H1 (cell line): ENCODE measurements at regions not wholly inside any gene's neighbourhood (a gene's known extent, or its start where the extent isn't known, plus 50 kb on each side); places are given as distances from the start of the nearest gene placed in this dataset.

Experiments used
- CTCF ChIA-PET: fragments of 300-600 bp; sonication (Branson Sonifier 250); formaldehyde crosslinking; loops from one replicate; lab custom pipeline; 2021; ENCODE audit not compliant: partially characterized antibody; lab: Charles Lee
- POLR2A ChIA-PET: fragments of 300-600 bp; sonication (Branson Sonifier 250); formaldehyde crosslinking; loops from one replicate; lab custom pipeline; 2021; ENCODE audit warnings: inconsistent platforms; ENCODE audit not compliant: partially characterized antibody; lab: Charles Lee
- DNase-seq, 2 experiments: peaks; one replicate each; pipeline versions ENCODE4 v3.0.0 to v3.0.0-alpha.2; 2010 to 2022; ENCODE audit warnings: low spot score in 2 of 2, low read depth in 1 of 2, mixed read lengths in 1 of 2
- FAIRE-seq: peaks from 2 replicates; lab custom pipeline; 2011; peaks lifted over from hg19 to GRCh38; lab: Jason Lieb, UNC
- H2AFZ ChIP-seq: 2 replicates; pipeline ENCODE4 v1.8.1; 2012; ENCODE audit warnings: low read length, inconsistent platforms
- H2AK5ac ChIP-seq: 2 replicates; pipeline ENCODE4 v1.6.1; 2013; ENCODE audit warnings: low read depth, low read length
- H2BK120ac ChIP-seq: replicated peaks from 2 replicates; pipeline ENCODE3; 2013; ENCODE audit warnings: low read depth, low read length, inconsistent platforms
- H2BK12ac ChIP-seq: 2 replicates; pipeline ENCODE4 v1.6.1; 2013; ENCODE audit warnings: low read depth, low read length
- H2BK15ac ChIP-seq: 2 replicates; pipeline ENCODE4 v1.6.1; 2013; ENCODE audit warnings: low read length
- H2BK20ac ChIP-seq: 2 replicates; pipeline ENCODE4 v1.6.1; 2013; ENCODE audit warnings: low read length
- H2BK5ac ChIP-seq: 2 replicates; pipeline ENCODE4 v1.6.1; 2013; ENCODE audit warnings: low read depth, low read length
- H3K14ac ChIP-seq: 2 replicates; pipeline ENCODE4 v1.6.1; 2013; ENCODE audit warnings: inconsistent platforms; ENCODE audit not compliant: insufficient read length
- H3K18ac ChIP-seq: 2 replicates; pipeline ENCODE4 v1.6.1; 2013; ENCODE audit warnings: low read length; ENCODE audit errors: extremely low read depth
- H3K23ac ChIP-seq: 2 replicates; pipeline ENCODE4 v1.6.1; 2013; ENCODE audit warnings: inconsistent platforms; ENCODE audit not compliant: insufficient read length
- H3K23me2 ChIP-seq: 2 replicates; pipeline ENCODE4 v1.6.1; 2013; ENCODE audit warnings: low read depth, low read length
- H3K27ac ChIP-seq: 2 replicates; pipeline ENCODE4 v1.6.1; 2011; ENCODE audit warnings: low read depth, low read length, inconsistent platforms
- H3K27me3 ChIP-seq, 4 experiments: replicated peaks in 1 of 4; 1 replicate in 1 of 4; 2 replicates in 3 of 4; pipeline versions ENCODE4 v1.6.1 to v1.8.1; 2011 to 2013; ENCODE audit warnings: low read length in 3 of 4, mild to moderate bottlenecking in 3 of 4, inconsistent platforms in 2 of 4, mixed read lengths in 2 of 4, moderate library complexity in 1 of 4; ENCODE audit not compliant: control insufficient read depth in 3 of 4, insufficient read depth in 3 of 4; ENCODE audit errors: extremely low read depth in 1 of 4
- H3K36me3 ChIP-seq, 4 experiments: 2 replicates each; pipeline versions ENCODE4 v1.6.1 to v1.8.1; 2011 to 2013; ENCODE audit warnings: mild to moderate bottlenecking in 4 of 4, low read length in 3 of 4, moderate library complexity in 2 of 4, control low read depth in 1 of 4, inconsistent platforms in 1 of 4; ENCODE audit not compliant: insufficient read depth in 4 of 4, control insufficient read depth in 2 of 4
- H3K4ac ChIP-seq: replicated peaks from 2 replicates; pipeline ENCODE3; 2013; ENCODE audit warnings: low read length, low read depth, mixed read lengths, inconsistent platforms; ENCODE audit not compliant: insufficient read length
- H3K4me1 ChIP-seq, 4 experiments: replicated peaks in 1 of 4; 1 replicate in 1 of 4; 2 replicates in 3 of 4; pipeline versions ENCODE4 v1.6.1 to v1.8.1; 2011 to 2013; ENCODE audit warnings: low read length in 3 of 4, inconsistent platforms in 2 of 4, mixed read lengths in 1 of 4; ENCODE audit not compliant: insufficient read depth in 4 of 4, control insufficient read depth in 3 of 4
- H3K4me2 ChIP-seq, 2 experiments: 2 replicates each; pipeline versions ENCODE4 v1.6.1 to v1.8.1; 2011 to 2013; ENCODE audit warnings: low read depth in 2 of 2, low read length in 2 of 2, control low read depth in 1 of 2, inconsistent platforms in 1 of 2, mild to moderate bottlenecking in 1 of 2; ENCODE audit not compliant: insufficient read depth in 1 of 2
- H3K4me3 ChIP-seq, 4 experiments: fragments of 200-600, 300-600 bp in 1 of 4; sonication (generic), shearing (Covaris generic), sonication (Bioruptor Twin) in 1 of 4; 2 replicates each; pipeline versions ENCODE4 v1.5.1 to v1.8.1; 2011 to 2016; ENCODE audit warnings: low read length in 4 of 4, low read depth in 3 of 4, control low read depth in 2 of 4, inconsistent platforms in 2 of 4, mild to moderate bottlenecking in 2 of 4, mixed read lengths in 1 of 4, moderate library complexity in 1 of 4; ENCODE audit not compliant: insufficient read depth in 2 of 4; ENCODE audit errors: extremely low read depth in 1 of 4
- H3K56ac ChIP-seq: replicated peaks from 2 replicates; pipeline ENCODE3; 2013; ENCODE audit warnings: low read depth, mild to moderate bottlenecking, mixed read lengths, low read length, inconsistent platforms; ENCODE audit not compliant: insufficient read length
- H3K79me1 ChIP-seq: 2 replicates; pipeline ENCODE4 v1.6.1; 2013; ENCODE audit warnings: low read depth, low read length, control low read depth
- H3K79me2 ChIP-seq, 2 experiments: 2 replicates each; pipeline versions ENCODE4 v1.6.1 to v1.8.1; 2012 to 2013; ENCODE audit warnings: low read length in 2 of 2, mild to moderate bottlenecking in 2 of 2, inconsistent platforms in 1 of 2; ENCODE audit not compliant: insufficient read depth in 2 of 2, control insufficient read depth in 1 of 2
- H3K9ac ChIP-seq, 4 experiments: replicated peaks in 1 of 4; 1 replicate in 1 of 4; 2 replicates in 3 of 4; pipeline versions ENCODE4 v1.6.1 to v1.8.1; 2011 to 2013; ENCODE audit warnings: low read depth in 3 of 4, low read length in 3 of 4, control low read depth in 2 of 4, mild to moderate bottlenecking in 2 of 4, moderate library complexity in 2 of 4, inconsistent platforms in 1 of 4; ENCODE audit errors: extremely low read depth in 1 of 4
- H3K9me3 ChIP-seq, 2 experiments: 2 replicates each; pipeline versions ENCODE4 v1.6.1 to v1.8.1; 2012 to 2013; ENCODE audit warnings: mild to moderate bottlenecking in 2 of 2, moderate library complexity in 2 of 2, control low read depth in 1 of 2, inconsistent platforms in 1 of 2, low read depth in 1 of 2, low read length in 1 of 2, mixed read lengths in 1 of 2; ENCODE audit not compliant: insufficient read depth in 2 of 2
- H4K20me1 ChIP-seq, 2 experiments: replicated peaks in 1 of 2; 2 replicates each; pipeline versions ENCODE3 to v1.8.1; 2011 to 2013; ENCODE audit warnings: inconsistent platforms in 2 of 2, low read length in 2 of 2, mild to moderate bottlenecking in 1 of 2; ENCODE audit not compliant: insufficient read depth in 2 of 2, control insufficient read depth in 1 of 2
- H4K5ac ChIP-seq: 2 replicates; pipeline ENCODE4 v1.6.1; 2013; ENCODE audit warnings: low read length, low read depth, mixed read lengths, inconsistent platforms; ENCODE audit not compliant: insufficient read length
- H4K8ac ChIP-seq: 2 replicates; pipeline ENCODE4 v1.8.0; 2013; ENCODE audit warnings: mild to moderate bottlenecking, moderate library complexity, low read length, inconsistent platforms; ENCODE audit not compliant: insufficient read depth; ENCODE audit errors: extremely low read depth
- H4K91ac ChIP-seq: replicated peaks from 2 replicates; pipeline ENCODE3; 2013; ENCODE audit warnings: low read length, mixed read lengths, inconsistent platforms; ENCODE audit not compliant: insufficient read length
- CEBPB ChIP-seq: IDR thresholded peaks from 2 replicates; pipeline ENCODE4 v1.6.1; 2012; ENCODE audit warnings: low read depth, low read length
- GABPA ChIP-seq: IDR thresholded peaks from 2 replicates; pipeline ENCODE4 v1.6.1; 2011; ENCODE audit warnings: mild to moderate bottlenecking, low read length, moderate library complexity, borderline replicate concordance; ENCODE audit not compliant: insufficient read depth
- POLR2AphosphoS5 ChIP-seq: IDR thresholded peaks from 2 replicates; pipeline ENCODE4 v1.6.1; 2011; ENCODE audit warnings: low read depth, low read length
- SIN3A ChIP-seq, 2 experiments: IDR thresholded peaks in 1 of 2; conservative IDR thresholded peaks in 1 of 2; 2 replicates each; pipeline ENCODE4 v1.6.1; 2011 to 2012; ENCODE audit warnings: low read length in 2 of 2, improper control_type of control experiment in 1 of 2, low read depth in 1 of 2, mild to moderate bottlenecking in 1 of 2
- SP2 ChIP-seq: IDR thresholded peaks from 2 replicates; pipeline ENCODE4 v1.6.1; 2012; ENCODE audit warnings: mild to moderate bottlenecking, low read length, inconsistent platforms
- WGBS, 2 experiments: shearing (Covaris generic) in 1 of 2; methylation state at CpG; one replicate each; pipeline versions ENCODE4 v1.1.6 to v1.1.7; 2013 to 2015; ENCODE audit warnings: low lambda C conversion rate in 2 of 2, mixed read lengths in 2 of 2, inconsistent platforms in 1 of 2, low coverage in 1 of 2, missing lambda C conversion rate in 1 of 2; ENCODE audit not compliant: insufficient replicate concordance in 2 of 2, insufficient coverage in 1 of 2, insufficient read length in 1 of 2; ENCODE audit errors: extremely low coverage in 1 of 2, missing lambda C conversion rate in 1 of 2; 5-methylcytosine and 5-hydroxymethylcytosine counted together
- TF ChIP-seq, protein P1 (sequence below): IDR thresholded peaks from 2 replicates; pipeline ENCODE4 v1.6.1; 2011; ENCODE audit warnings: low read length, improper control_type of control experiment
- TF ChIP-seq, protein P2 (sequence below), 3 experiments: IDR thresholded peaks; 1 replicate in 2 of 3; 2 replicates in 1 of 3; pipeline versions ENCODE4 v1.5.1 to v1.6.1; 2011; ENCODE audit warnings: low read length in 3 of 3, mild to moderate bottlenecking in 3 of 3, inconsistent platforms in 2 of 3, low read depth in 1 of 3, moderate library complexity in 1 of 3; ENCODE audit not compliant: insufficient read depth in 1 of 3; ENCODE audit errors: control extremely low read depth in 1 of 3

DNA sequence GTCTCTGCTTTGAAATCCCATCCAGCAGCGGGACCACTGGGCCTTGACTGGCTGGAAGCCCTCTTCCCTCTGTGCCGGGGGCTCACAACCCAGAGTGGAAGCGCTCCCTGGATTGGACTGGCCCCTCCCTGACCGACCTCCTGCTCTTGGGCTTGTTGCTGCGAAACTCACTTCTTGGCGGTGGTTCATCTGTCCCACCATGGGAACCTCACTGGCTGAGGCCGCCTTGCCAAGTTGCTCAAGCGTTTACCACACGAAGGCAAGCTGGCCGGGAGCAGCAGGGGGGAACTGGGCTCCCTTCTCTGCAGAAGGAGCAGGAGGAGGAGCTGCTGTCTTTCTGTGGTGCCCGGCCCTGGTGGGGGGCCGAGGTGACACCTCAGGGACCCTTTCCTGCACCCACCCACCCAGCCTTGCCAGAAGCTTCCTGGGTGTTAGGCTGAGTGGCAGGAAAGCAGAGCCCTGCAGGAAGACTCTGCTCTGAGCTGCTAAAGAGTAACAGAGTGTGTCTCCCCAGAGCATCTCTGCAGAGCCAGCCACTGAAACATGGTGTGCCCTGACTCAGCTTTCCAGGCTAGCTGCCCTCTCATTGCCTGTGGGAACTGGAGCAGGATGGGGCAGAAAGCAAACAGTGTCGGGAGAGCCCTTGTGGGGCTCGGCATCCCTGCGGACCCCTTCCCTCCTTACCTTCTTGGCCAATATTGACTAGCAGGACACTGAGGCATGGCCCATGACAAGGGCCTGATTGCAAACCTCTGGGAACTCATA lies 88.5 kb upstream of the ALX4 start:
- no peak for TF ChIP-seq CEBPB
- no peak for TF ChIP-seq SIN3A (conservative IDR thresholded peaks at IDR 0.05 in 1 of 2, IDR thresholded peaks at IDR 0.05 in 1 of 2; ENCODE audit: low read depth in 1 of 2, low read length in 2 of 2)
- TF ChIP-seq SP2: no peak
- no peak for TF ChIP-seq GABPA
- TF ChIP-seq POLR2AphosphoS5: no peak
- TF ChIP-seq, protein P1, sequence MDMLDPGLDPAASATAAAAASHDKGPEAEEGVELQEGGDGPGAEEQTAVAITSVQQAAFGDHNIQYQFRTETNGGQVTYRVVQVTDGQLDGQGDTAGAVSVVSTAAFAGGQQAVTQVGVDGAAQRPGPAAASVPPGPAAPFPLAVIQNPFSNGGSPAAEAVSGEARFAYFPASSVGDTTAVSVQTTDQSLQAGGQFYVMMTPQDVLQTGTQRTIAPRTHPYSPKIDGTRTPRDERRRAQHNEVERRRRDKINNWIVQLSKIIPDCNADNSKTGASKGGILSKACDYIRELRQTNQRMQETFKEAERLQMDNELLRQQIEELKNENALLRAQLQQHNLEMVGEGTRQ: no peak
- TF ChIP-seq, protein P2, sequence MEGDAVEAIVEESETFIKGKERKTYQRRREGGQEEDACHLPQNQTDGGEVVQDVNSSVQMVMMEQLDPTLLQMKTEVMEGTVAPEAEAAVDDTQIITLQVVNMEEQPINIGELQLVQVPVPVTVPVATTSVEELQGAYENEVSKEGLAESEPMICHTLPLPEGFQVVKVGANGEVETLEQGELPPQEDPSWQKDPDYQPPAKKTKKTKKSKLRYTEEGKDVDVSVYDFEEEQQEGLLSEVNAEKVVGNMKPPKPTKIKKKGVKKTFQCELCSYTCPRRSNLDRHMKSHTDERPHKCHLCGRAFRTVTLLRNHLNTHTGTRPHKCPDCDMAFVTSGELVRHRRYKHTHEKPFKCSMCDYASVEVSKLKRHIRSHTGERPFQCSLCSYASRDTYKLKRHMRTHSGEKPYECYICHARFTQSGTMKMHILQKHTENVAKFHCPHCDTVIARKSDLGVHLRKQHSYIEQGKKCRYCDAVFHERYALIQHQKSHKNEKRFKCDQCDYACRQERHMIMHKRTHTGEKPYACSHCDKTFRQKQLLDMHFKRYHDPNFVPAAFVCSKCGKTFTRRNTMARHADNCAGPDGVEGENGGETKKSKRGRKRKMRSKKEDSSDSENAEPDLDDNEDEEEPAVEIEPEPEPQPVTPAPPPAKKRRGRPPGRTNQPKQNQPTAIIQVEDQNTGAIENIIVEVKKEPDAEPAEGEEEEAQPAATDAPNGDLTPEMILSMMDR (IDR thresholded peaks at IDR 0.05; ENCODE audit: control extremely low read depth in 1 of 3, insufficient read depth in 1 of 3, low read depth in 1 of 3, low read length in 3 of 3): no peak
- CTCF ChIA-PET: interaction anchor here (1.1 to 1.9 kb wide), 6 partner anchors 28 to 96 kb away, joined by 3 to 7 read pairs (median 5); no protein-coding TSS in a partner anchor
- no peaks in the 10 kb centered on the region for H4K20me1 ChIP-seq
- DNase-seq (no peak), FAIRE-seq (no peak)
- no peak overlapping the region for H3K23ac ChIP-seq
- H3K9ac ChIP-seq: no peak overlapping the region
- H3K23me2 ChIP-seq: no peaks in the 10 kb centered on the region
- H2BK120ac ChIP-seq: no peak overlapping the region
- H2BK5ac ChIP-seq: peak overlapping the region; percentile 28; the same call in 1 of the 2 replicates
- H2AFZ ChIP-seq: no peak overlapping the region
- no peak overlapping the region for H3K56ac ChIP-seq
- H3K27ac ChIP-seq: no peak overlapping the region
- no peaks in the 10 kb centered on the region for H3K27me3 ChIP-seq
- H2BK20ac ChIP-seq: no peak overlapping the region
- no peak overlapping the region for H3K14ac ChIP-seq
- no peaks in the 10 kb centered on the region for H3K79me2 ChIP-seq
- H2AK5ac ChIP-seq: no peak overlapping the region
- no peak overlapping the region for H3K4ac ChIP-seq
- H3K9me3 ChIP-seq: no peaks in the 10 kb centered on the region
- no peaks in the 10 kb centered on the region for H3K36me3 ChIP-seq
- no peak overlapping the region for H4K91ac ChIP-seq
- no peak overlapping the region for H3K18ac ChIP-seq
- H3K4me1 ChIP-seq: no peaks in the 10 kb centered on the region
- H3K4me2 ChIP-seq: no peak overlapping the region
- no peak overlapping the region for H2BK12ac ChIP-seq
- H3K4me3 ChIP-seq: no peak overlapping the region
- POLR2A ChIA-PET: no interaction called here
- no peak overlapping the region for H2BK15ac ChIP-seq
- H4K5ac ChIP-seq: no peak overlapping the region
- WGBS, 2 experiments: 81% methylated on average over 9 of the region's 15 CpGs; no CpG with 5 or more reads in 1 of the 2 experiments
- H3K79me1 ChIP-seq: no peaks in the 10 kb centered on the region
- no peak overlapping the region; the same call in none of the 2 replicates for H4K8ac ChIP-seq
